ENCODE measurements at regions not wholly inside any gene's neighbourhood (a gene's known extent, or its start where the extent isn't known, plus 50 kb on each side); places are given as distances from the start of the nearest gene placed in this dataset.

GRCh38 chr3:30492322-30493192 lies 113.8 kb upstream of the TGFBR2 start:
- DNase-seq = no peak
- no peak overlapping the region for H3K27ac Mint-ChIP-seq
- ChIA-PET CTCF (no interaction called here), POLR2A (no interaction called here)
- H3K27me3 Mint-ChIP-seq = peaks cover 2% of the 10 kb centered on the region
- H3K36me3 Mint-ChIP-seq (ENCODE audit: low read depth) = peaks cover 9% of the 10 kb centered on the region
- H3K4me1 Mint-ChIP-seq = no peaks in the 10 kb centered on the region
- peaks cover 14% of the 10 kb centered on the region for H3K9me3 Mint-ChIP-seq
- H3K4me3 Mint-ChIP-seq = no peak overlapping the region

DNA sequence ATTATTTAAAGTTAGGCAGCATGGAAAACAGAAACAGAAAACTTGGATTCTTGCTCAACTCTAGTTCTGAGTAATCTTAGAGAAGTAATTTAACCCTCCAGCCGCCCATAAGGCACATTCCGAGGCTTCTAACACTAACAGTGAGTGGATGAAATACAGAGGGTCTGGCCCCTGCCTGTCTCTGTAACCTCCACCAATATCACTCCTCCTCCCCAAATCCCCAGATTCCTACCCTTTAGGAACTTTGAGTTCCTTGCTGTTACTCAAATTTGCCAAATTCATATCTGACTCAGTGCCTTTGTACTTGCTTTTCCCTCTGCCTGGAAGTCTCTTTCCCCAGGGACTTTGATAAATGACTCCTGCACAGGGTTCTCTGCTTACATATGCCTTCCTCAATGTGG lies 112.5 kb upstream of the TGFBR2 start:
- POLR2A ChIA-PET = no interaction called here
- H3K4me3 Mint-ChIP-seq = no peak overlapping the region
- H3K4me1 Mint-ChIP-seq = no peaks in the 10 kb centered on the region
- peaks cover 8% of the 10 kb centered on the region for H3K9me3 Mint-ChIP-seq
- DNase-seq = no peak
- CTCF ChIA-PET = no interaction called here
- no peak overlapping the region for H3K27ac Mint-ChIP-seq
- H3K36me3 Mint-ChIP-seq (ENCODE audit: low read depth) = peaks cover 6% of the 10 kb centered on the region
- peaks cover 2% of the 10 kb centered on the region for H3K27me3 Mint-ChIP-seq

- no peak overlapping the region for H3K4me3 Mint-ChIP-seq
- CTCF ChIA-PET = interaction anchor here (0.7 kb wide), 2 partner anchors 134 to 967 kb away, joined by 3 read pairs; no protein-coding TSS in a partner anchor
- H3K4me1 Mint-ChIP-seq = peaks cover 10% of the 10 kb centered on the region
- H3K36me3 Mint-ChIP-seq (ENCODE audit: low read depth) = no peaks in the 10 kb centered on the region
- peaks cover 2% of the 10 kb centered on the region for H3K27me3 Mint-ChIP-seq
- no peak overlapping the region for H3K27ac Mint-ChIP-seq
- DNase-seq = no peak
- POLR2A ChIA-PET = no interaction called here
- no peaks in the 10 kb centered on the region for H3K9me3 Mint-ChIP-seq
Observed at GRCh38 chr3:30495172-30496065, 111.0 kb upstream of the TGFBR2 start.

DNA sequence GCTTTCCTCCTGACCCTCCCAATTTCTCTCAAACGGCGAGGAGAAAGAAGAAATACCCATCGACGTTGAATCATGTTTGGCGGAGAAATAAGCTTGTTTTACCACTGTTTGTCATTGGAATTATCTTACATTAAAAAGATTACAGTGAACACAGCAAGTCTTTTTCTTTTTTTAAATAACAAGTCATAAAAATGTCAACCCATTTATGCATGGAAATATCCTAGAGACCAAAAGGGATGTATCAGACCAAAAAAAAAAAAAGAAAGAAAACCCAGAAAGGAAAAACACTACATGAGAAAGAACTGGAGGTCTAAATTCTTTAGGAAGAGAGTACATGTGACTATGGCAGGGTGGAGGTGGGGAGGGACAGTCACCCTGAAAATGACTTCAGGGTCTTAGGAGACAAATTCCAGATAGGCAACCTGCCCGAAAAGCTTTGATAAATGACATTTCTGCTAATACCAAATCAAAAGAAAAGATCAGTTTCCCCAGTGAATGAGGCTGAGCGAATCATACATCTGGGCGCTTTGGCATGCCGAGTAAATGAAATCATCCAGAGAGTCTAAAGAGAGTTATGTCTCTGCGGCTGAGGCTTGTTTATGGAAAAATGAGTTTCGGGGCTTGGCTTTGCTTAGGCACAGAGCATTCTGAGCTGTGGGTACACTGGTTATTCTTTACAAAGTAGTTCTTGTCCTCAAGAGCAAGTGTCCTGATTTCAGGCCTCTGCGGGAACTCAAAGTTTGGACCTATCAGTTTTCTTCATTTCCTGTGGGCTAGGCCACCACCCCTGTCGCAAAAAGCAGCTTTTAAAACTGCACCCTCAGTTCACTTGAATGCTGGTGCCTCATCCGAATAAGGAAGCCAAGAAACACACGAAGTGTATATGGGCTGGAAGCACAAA lies 110.1 kb upstream of the TGFBR2 start:
- Mint-ChIP-seq H3K27me3 (peaks cover 2% of the 10 kb centered on the region), H3K4me1 (peaks cover 19% of the 10 kb centered on the region), H3K27ac (no peak overlapping the region), H3K9me3 (no peaks in the 10 kb centered on the region), H3K36me3 (ENCODE audit: low read depth) (no peaks in the 10 kb centered on the region), H3K4me3 (no peak overlapping the region)
- POLR2A ChIA-PET = no interaction called here
- CTCF ChIA-PET = interaction anchor here (0.7 kb wide), 2 partner anchors 133 to 966 kb away, joined by 3 read pairs; no protein-coding TSS in a partner anchor
- no peak for DNase-seq

- no peak for DNase-seq
- H3K4me3 Mint-ChIP-seq = no peak overlapping the region
- H3K27me3 Mint-ChIP-seq = no peaks in the 10 kb centered on the region
- CTCF ChIA-PET = no interaction called here
- no peaks in the 10 kb centered on the region for H3K9me3 Mint-ChIP-seq
- POLR2A ChIA-PET = no interaction called here
- peaks cover 40% of the 10 kb centered on the region for H3K4me1 Mint-ChIP-seq
- no peak overlapping the region for H3K27ac Mint-ChIP-seq
- no peaks in the 10 kb centered on the region for H3K36me3 Mint-ChIP-seq (ENCODE audit: low read depth)
Observed at GRCh38 chr3:30498587-30498967, 107.8 kb upstream of the TGFBR2 start.

DNA sequence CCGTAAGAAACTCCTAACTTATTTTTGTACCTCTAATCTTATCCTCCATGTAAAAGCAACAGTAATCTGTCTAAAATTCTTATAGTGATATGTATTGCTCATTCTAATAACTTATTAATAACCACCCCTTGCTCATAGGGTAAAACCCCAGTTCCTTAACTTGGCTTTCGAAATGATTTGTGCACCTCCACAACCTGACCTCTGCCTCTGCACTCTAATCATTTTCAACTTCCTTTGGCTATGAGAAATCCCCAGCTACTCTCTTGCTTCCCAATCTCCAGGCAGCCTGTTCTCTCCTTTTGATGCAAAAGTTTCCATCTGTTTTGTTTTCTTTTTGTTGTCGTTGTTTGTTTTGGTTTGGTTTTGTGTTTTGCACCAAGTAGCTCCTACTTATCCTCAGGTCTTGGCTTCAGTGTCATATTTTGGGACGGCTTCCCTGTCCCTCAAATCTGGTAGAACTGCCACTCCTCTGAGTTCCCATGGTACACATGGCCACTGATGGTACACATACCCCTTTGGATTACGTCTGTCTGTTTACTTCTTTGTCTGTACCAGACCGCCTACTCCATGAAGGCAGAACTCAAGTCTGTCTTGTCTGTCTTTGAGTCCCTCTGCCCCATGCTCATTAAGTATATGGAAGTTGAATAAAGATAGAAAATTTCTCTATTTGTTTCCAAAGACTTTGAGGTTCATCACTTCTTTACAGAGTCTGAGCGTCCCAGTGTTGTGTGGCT lies 105.6 kb upstream of the TGFBR2 start:
- Mint-ChIP-seq H3K9me3 (peaks cover 5% of the 10 kb centered on the region), H3K4me3 (no peak overlapping the region), H3K36me3 (ENCODE audit: low read depth) (peaks cover 3% of the 10 kb centered on the region), H3K4me1 (peaks cover 41% of the 10 kb centered on the region), H3K27me3 (no peaks in the 10 kb centered on the region), H3K27ac (peak overlapping the region; percentile 41)
- ChIA-PET POLR2A (no interaction called here), CTCF (no interaction called here)
- DNase-seq = no peak

- no peak overlapping the region for H3K27ac Mint-ChIP-seq
Observed at GRCh38 chr3:30501526-30501925, 104.9 kb upstream of the TGFBR2 start.

DNA sequence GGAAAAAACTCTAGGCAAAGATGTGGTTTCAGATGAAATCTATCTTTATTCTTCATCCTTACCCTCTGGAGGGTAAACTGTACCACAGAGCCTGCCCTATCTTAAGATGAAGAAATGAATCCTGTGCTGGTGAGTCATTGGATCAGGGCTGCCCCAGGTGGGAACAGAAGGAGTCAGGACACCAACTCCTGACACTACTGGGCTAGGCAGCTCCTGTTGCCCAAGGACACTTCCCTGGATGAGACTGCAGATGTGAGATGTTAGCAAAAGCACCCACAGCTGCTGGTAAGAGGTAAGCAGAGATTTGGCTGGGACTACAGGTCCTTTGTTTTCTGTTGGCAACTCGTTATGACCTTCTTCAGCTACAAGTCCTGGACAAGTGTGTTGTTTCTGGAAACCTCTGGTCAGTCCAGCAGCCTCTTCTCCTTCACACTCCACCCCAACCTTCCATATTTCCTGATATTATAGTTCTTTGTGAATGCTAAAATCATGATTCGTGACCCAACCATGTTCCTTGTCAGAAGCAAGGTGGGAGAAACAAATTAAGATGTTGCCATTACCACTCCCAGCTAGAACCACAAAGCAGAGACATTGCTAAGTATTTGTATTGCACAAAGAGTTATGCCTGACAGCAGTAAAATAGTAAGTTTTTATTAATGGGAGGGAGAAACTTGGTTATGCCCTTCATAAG lies 104.2 kb upstream of the TGFBR2 start:
- DNase-seq = no peak
- no peaks in the 10 kb centered on the region for H3K27me3 Mint-ChIP-seq
- peaks cover 41% of the 10 kb centered on the region for H3K4me1 Mint-ChIP-seq
- peaks cover 3% of the 10 kb centered on the region for H3K36me3 Mint-ChIP-seq (ENCODE audit: low read depth)
- H3K27ac Mint-ChIP-seq = no peak overlapping the region
- H3K9me3 Mint-ChIP-seq = peaks cover 5% of the 10 kb centered on the region
- POLR2A ChIA-PET = interaction anchor here (0.7 kb wide), 1 partner anchor 98 kb away, joined by 3 read pairs; no protein-coding TSS in a partner anchor
- CTCF ChIA-PET = no interaction called here
- H3K4me3 Mint-ChIP-seq = no peak overlapping the region

More at GRCh38 chr3:30501526-30501925, 104.9 kb upstream of the TGFBR2 start:
- H3K27me3 Mint-ChIP-seq = no peaks in the 10 kb centered on the region
- ChIA-PET POLR2A (no interaction called here), CTCF (no interaction called here)
- peaks cover 5% of the 10 kb centered on the region for H3K9me3 Mint-ChIP-seq
- peaks cover 41% of the 10 kb centered on the region for H3K4me1 Mint-ChIP-seq
- H3K4me3 Mint-ChIP-seq = no peak overlapping the region
- no peak for DNase-seq
- peaks cover 3% of the 10 kb centered on the region for H3K36me3 Mint-ChIP-seq (ENCODE audit: low read depth)

GRCh38 chr3:30502742-30503073 lies 103.7 kb upstream of the TGFBR2 start:
- Mint-ChIP-seq H3K9me3 (peaks cover 5% of the 10 kb centered on the region), H3K27ac (no peak overlapping the region), H3K4me1 (peaks cover 41% of the 10 kb centered on the region), H3K36me3 (ENCODE audit: low read depth) (peaks cover 3% of the 10 kb centered on the region), H3K27me3 (no peaks in the 10 kb centered on the region), H3K4me3 (no peak overlapping the region)
- DNase-seq = no peak
- POLR2A ChIA-PET = interaction anchor here (0.7 kb wide), 1 partner anchor 98 kb away, joined by 3 read pairs; no protein-coding TSS in a partner anchor
- CTCF ChIA-PET = no interaction called here

GRCh38 chr3:30503446-30503845 lies 103.0 kb upstream of the TGFBR2 start:
- Mint-ChIP-seq H3K27me3 (no peaks in the 10 kb centered on the region), H3K4me1 (peaks cover 41% of the 10 kb centered on the region), H3K4me3 (no peak overlapping the region), H3K27ac (no peak overlapping the region), H3K9me3 (peaks cover 5% of the 10 kb centered on the region), H3K36me3 (ENCODE audit: low read depth) (peaks cover 3% of the 10 kb centered on the region)
- DNase-seq = no peak
- ChIA-PET CTCF (no interaction called here), POLR2A (no interaction called here)

- no peak for DNase-seq
- Mint-ChIP-seq H3K27me3 (no peaks in the 10 kb centered on the region), H3K27ac (no peak overlapping the region), H3K4me3 (no peak overlapping the region), H3K9me3 (peaks cover 5% of the 10 kb centered on the region), H3K4me1 (peaks cover 35% of the 10 kb centered on the region), H3K36me3 (ENCODE audit: low read depth) (peaks cover 3% of the 10 kb centered on the region)
- POLR2A ChIA-PET = no interaction called here
- CTCF ChIA-PET = no interaction called here
Observed at GRCh38 chr3:30504939-30505338, 101.5 kb upstream of the TGFBR2 start.
